Neural cell (in vitro differentiated cells): ENCODE measurements at regions not wholly inside any gene's neighbourhood (a gene's known extent, or its start where the extent isn't known, plus 50 kb on each side); places are given as distances from the start of the nearest gene placed in this dataset.

Experiments
- EP300 ChIP-seq: fragments of 450-650 bp; conservative IDR thresholded peaks from 2 replicates; pipeline ENCODE4 v1.6.1; 2014; ENCODE audit warnings: antibody characterized with exemption, mild to moderate bottlenecking, moderate library complexity; ENCODE audit not compliant: poor library complexity, severe bottlenecking
- EZH2 ChIP-seq: fragments of 200-600, 300-800 bp; shearing (Covaris generic), sonication (generic); IDR thresholded peaks from 2 replicates; pipeline ENCODE4 v1.6.1; 2014; ENCODE audit warnings: antibody characterized with exemption, low read length, borderline replicate concordance, mild to moderate bottlenecking; ENCODE audit not compliant: insufficient read depth, poor library complexity, severe bottlenecking
- MXI1 ChIP-seq: fragments of 450-650 bp; conservative IDR thresholded peaks from 2 replicates; pipeline ENCODE4 v1.6.1; 2014; ENCODE audit warnings: antibody characterized with exemption, mild to moderate bottlenecking; ENCODE audit not compliant: poor library complexity, severe bottlenecking
- POLR2AphosphoS5 ChIP-seq: IDR thresholded peaks from 2 replicates; pipeline ENCODE4 v1.6.1; 2012
- SMC3 ChIP-seq: fragments of 450-650 bp; conservative IDR thresholded peaks from 2 replicates; pipeline ENCODE4 v1.6.1; 2014; ENCODE audit warnings: antibody characterized with exemption, mild to moderate bottlenecking, moderate library complexity; ENCODE audit not compliant: poor library complexity
- TAF1 ChIP-seq: IDR thresholded peaks from 2 replicates; pipeline ENCODE4 v1.6.1; 2012; ENCODE audit warnings: low read depth
- TF ChIP-seq, protein P1 (sequence below): fragments of 450-650 bp; IDR thresholded peaks from 2 replicates; pipeline ENCODE4 v1.5.1; 2014; ENCODE audit warnings: antibody characterized with exemption, mild to moderate bottlenecking, moderate library complexity; ENCODE audit not compliant: poor library complexity, severe bottlenecking
- TF ChIP-seq, protein P2 (sequence below): IDR thresholded peaks from 2 replicates; pipeline ENCODE4 v1.6.1; 2012; ENCODE audit warnings: borderline replicate concordance

DNA sequence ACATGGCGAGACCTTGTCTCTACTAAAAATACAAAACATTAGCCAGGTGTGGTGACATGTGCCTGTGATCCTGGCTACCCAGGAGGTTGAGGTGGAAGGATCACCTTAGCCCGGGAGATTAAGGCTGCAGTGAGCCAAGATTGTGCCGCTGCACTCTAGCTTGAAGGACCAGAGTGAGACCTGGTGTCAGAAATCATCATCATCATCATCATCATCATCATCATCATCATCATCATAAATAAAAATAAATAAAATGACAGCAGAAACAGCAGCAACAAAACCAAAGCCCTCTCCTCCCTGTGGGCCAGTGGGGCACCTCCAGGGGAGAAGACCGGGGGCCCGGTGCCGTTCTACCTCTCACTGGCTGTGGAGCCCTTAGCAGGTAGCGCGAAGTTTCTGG is 281.9 kb upstream of the CRY1 start:
- TF ChIP-seq, protein P1, sequence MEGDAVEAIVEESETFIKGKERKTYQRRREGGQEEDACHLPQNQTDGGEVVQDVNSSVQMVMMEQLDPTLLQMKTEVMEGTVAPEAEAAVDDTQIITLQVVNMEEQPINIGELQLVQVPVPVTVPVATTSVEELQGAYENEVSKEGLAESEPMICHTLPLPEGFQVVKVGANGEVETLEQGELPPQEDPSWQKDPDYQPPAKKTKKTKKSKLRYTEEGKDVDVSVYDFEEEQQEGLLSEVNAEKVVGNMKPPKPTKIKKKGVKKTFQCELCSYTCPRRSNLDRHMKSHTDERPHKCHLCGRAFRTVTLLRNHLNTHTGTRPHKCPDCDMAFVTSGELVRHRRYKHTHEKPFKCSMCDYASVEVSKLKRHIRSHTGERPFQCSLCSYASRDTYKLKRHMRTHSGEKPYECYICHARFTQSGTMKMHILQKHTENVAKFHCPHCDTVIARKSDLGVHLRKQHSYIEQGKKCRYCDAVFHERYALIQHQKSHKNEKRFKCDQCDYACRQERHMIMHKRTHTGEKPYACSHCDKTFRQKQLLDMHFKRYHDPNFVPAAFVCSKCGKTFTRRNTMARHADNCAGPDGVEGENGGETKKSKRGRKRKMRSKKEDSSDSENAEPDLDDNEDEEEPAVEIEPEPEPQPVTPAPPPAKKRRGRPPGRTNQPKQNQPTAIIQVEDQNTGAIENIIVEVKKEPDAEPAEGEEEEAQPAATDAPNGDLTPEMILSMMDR: no peak
- TF ChIP-seq POLR2AphosphoS5: no peak
- no peak for TF ChIP-seq EP300
- no peak for TF ChIP-seq EZH2
- TF ChIP-seq TAF1: no peak
- no peak for TF ChIP-seq SMC3
- TF ChIP-seq, protein P2, sequence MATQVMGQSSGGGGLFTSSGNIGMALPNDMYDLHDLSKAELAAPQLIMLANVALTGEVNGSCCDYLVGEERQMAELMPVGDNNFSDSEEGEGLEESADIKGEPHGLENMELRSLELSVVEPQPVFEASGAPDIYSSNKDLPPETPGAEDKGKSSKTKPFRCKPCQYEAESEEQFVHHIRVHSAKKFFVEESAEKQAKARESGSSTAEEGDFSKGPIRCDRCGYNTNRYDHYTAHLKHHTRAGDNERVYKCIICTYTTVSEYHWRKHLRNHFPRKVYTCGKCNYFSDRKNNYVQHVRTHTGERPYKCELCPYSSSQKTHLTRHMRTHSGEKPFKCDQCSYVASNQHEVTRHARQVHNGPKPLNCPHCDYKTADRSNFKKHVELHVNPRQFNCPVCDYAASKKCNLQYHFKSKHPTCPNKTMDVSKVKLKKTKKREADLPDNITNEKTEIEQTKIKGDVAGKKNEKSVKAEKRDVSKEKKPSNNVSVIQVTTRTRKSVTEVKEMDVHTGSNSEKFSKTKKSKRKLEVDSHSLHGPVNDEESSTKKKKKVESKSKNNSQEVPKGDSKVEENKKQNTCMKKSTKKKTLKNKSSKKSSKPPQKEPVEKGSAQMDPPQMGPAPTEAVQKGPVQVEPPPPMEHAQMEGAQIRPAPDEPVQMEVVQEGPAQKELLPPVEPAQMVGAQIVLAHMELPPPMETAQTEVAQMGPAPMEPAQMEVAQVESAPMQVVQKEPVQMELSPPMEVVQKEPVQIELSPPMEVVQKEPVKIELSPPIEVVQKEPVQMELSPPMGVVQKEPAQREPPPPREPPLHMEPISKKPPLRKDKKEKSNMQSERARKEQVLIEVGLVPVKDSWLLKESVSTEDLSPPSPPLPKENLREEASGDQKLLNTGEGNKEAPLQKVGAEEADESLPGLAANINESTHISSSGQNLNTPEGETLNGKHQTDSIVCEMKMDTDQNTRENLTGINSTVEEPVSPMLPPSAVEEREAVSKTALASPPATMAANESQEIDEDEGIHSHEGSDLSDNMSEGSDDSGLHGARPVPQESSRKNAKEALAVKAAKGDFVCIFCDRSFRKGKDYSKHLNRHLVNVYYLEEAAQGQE: no peak
- TF ChIP-seq MXI1: no peak
